GM10248 (cell line): ENCODE measurements at regions not wholly inside any gene's neighbourhood (a gene's known extent, or its start where the extent isn't known, plus 50 kb on each side); places are given as distances from the start of the nearest gene placed in this dataset.
"Not testable (repeated sequence)": the region's sequence is repeated elsewhere in the genome, so short reads cannot be mapped to it uniquely, and the experiment has no call there.

Experiments
- CTCF ChIA-PET: fragments of 300-600 bp; sonication (Branson Sonifier 250); formaldehyde crosslinking; extraction: SDS; loops from one replicate; lab custom pipeline; 2021; ENCODE audit warnings: antibody characterized with exemption; lab: Yijun Ruan, JAX
- POLR2A ChIA-PET: fragments of 350-650 bp; sonication (Branson Sonifier 250); formaldehyde crosslinking; extraction: SDS; loops from one replicate; lab custom pipeline; 2020; ENCODE audit warnings: antibody characterized with exemption; lab: Yijun Ruan, JAX
- DNase-seq: peaks from one replicate; pipeline ENCODE4 v3.0.0; 2012; ENCODE audit errors: extremely low spot score
- CTCF ChIP-seq: IDR thresholded peaks from 2 replicates; pipeline ENCODE4 v1.5.1; 2012; ENCODE audit warnings: mild to moderate bottlenecking, low read depth; ENCODE audit errors: extremely low read depth, missing control alignments, control extremely low read depth

GRCh38 chrY:18599606-18600005, 53.1 kb downstream of the HSFY1 start:
- DNase-seq, CTCF ChIA-PET, POLR2A ChIA-PET: not testable (repeated sequence)

- DNase-seq, POLR2A ChIA-PET, CTCF ChIA-PET: not testable (repeated sequence)
Observed at GRCh38 chrY:18601287-18601686, 54.8 kb downstream of the HSFY1 start.

- POLR2A ChIA-PET, CTCF ChIA-PET, DNase-seq: not testable (repeated sequence)
Observed at GRCh38 chrY:18606251-18606650, 59.7 kb downstream of the HSFY1 start.

GRCh38 chrY:18608205-18608604, 61.7 kb downstream of the HSFY1 start:
- DNase-seq, POLR2A ChIA-PET, CTCF ChIA-PET: not testable (repeated sequence)

GRCh38 chrY:18615809-18616208, 69.3 kb downstream of the HSFY1 start:
- DNase-seq, CTCF ChIA-PET, POLR2A ChIA-PET: not testable (repeated sequence)

GRCh38 chrY:18629805-18630516, 83.4 kb downstream of the HSFY1 start:
- DNase-seq, CTCF ChIA-PET, POLR2A ChIA-PET: not testable (repeated sequence)

GRCh38 chrY:18630571-18630970, 84.1 kb downstream of the HSFY1 start:
- DNase-seq, POLR2A ChIA-PET, CTCF ChIA-PET: not testable (repeated sequence)

- POLR2A ChIA-PET, DNase-seq, CTCF ChIA-PET: not testable (repeated sequence)
Observed at GRCh38 chrY:18631610-18632009, 85.1 kb downstream of the HSFY1 start.

- TF ChIP-seq CTCF: no peak
- DNase-seq: no peak
- ChIA-PET POLR2A (no interaction called here), CTCF (no interaction called here)
Observed at GRCh38 chrY:18650746-18651145, 104.2 kb downstream of the HSFY1 start.

GRCh38 chrY:18664559-18664958, 109.0 kb downstream of the HSFY2 start:
- DNase-seq: no peak
- POLR2A ChIA-PET: no interaction called here
- CTCF ChIA-PET: no interaction called here
- TF ChIP-seq CTCF: no peak

- no peak for DNase-seq
- ChIA-PET POLR2A (no interaction called here), CTCF (no interaction called here)
- TF ChIP-seq CTCF: peak; percentile 44
Observed at GRCh38 chrY:18669790-18670189, 103.7 kb downstream of the HSFY2 start.
